HUES64 (cell line): ENCODE measurements at regions not wholly inside any gene's neighbourhood (a gene's known extent, or its start where the extent isn't known, plus 50 kb on each side); places are given as distances from the start of the nearest gene placed in this dataset.

ENCODE experiments used
- H3K27ac ChIP-seq: 2 replicates; pipeline ENCODE4 v1.7.0; 2013; ENCODE audit warnings: low read depth, low read length, inconsistent platforms
- H3K27me3 ChIP-seq: 2 replicates; pipeline ENCODE4 v1.6.1; 2013; ENCODE audit warnings: mild to moderate bottlenecking, low read length; ENCODE audit not compliant: insufficient read depth
- H3K36me3 ChIP-seq: 2 replicates; pipeline ENCODE4 v1.6.1; 2013; ENCODE audit warnings: mild to moderate bottlenecking, low read length; ENCODE audit not compliant: insufficient read depth
- H3K4me1 ChIP-seq: 2 replicates; pipeline ENCODE4 v1.6.1; 2013; ENCODE audit warnings: mild to moderate bottlenecking, low read length, moderate library complexity; ENCODE audit not compliant: insufficient read depth
- H3K4me3 ChIP-seq: 2 replicates; pipeline ENCODE4 v1.5.1; 2013; ENCODE audit warnings: mild to moderate bottlenecking, low read length, moderate library complexity
- H3K9ac ChIP-seq: 2 replicates; pipeline ENCODE4 v1.6.1; 2013; ENCODE audit warnings: mild to moderate bottlenecking, low read depth, low read length
- H3K9me3 ChIP-seq: 2 replicates; pipeline ENCODE4 v1.6.1; 2013; ENCODE audit warnings: low read depth, low read length; ENCODE audit not compliant: insufficient read depth
- WGBS: fragments of 150-250, 120-280 bp; methylation state at CpG from one replicate; pipeline ENCODE4 v1.1.7; 2013; ENCODE audit warnings: missing lambda C conversion rate; 5-methylcytosine and 5-hydroxymethylcytosine counted together

- no peaks in the 10 kb centered on the region for H3K4me1 ChIP-seq
- H3K9ac ChIP-seq, result no peak overlapping the region
- no peak overlapping the region for H3K4me3 ChIP-seq
- no peaks in the 10 kb centered on the region for H3K9me3 ChIP-seq
- H3K36me3 ChIP-seq, result no peaks in the 10 kb centered on the region
- 88% methylated on average over 11 of the region's 12 CpGs for WGBS
- no peaks in the 10 kb centered on the region for H3K27me3 ChIP-seq
- no peak overlapping the region for H3K27ac ChIP-seq
Measured at GRCh38 chr6:19976411-19977129, 139.4 kb downstream of the ID4 start.

DNA sequence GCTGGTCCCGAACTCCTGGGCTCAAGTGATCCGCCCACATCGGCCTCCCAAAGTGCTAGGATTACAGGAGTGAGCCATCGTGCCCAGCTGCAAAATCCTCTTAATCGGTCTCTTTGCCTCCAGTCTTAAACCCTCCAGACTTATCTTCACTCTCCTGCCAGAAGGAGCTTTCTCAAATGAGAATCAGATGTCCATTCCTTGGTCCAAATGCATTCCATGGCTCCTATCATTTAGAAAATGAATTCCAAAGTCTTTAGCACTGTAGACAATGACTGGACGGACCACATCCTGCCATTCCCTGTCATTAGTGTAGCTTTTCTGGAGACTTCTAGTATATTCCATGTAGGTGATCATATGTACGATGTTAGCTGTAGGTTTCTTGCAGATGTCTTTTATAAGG lies 141.9 kb downstream of the ID4 start:
- Histone ChIP-seq H3K9me3 (no peaks in the 10 kb centered on the region), H3K9ac (no peak overlapping the region), H3K4me1 (peaks cover 3% of the 10 kb centered on the region; the same call in 1 of the 2 replicates), H3K36me3 (no peaks in the 10 kb centered on the region), H3K27me3 (no peaks in the 10 kb centered on the region), H3K27ac (no peak overlapping the region), H3K4me3 (no peak overlapping the region)
- WGBS, result 95% methylated on average over 7 of the region's 7 CpGs

- Histone ChIP-seq H3K27ac (no peak overlapping the region), H3K4me3 (no peak overlapping the region), H3K27me3 (no peaks in the 10 kb centered on the region), H3K9ac (no peak overlapping the region), H3K36me3 (no peaks in the 10 kb centered on the region), H3K4me1 (peaks cover 3% of the 10 kb centered on the region; the same call in 1 of the 2 replicates), H3K9me3 (no peaks in the 10 kb centered on the region)
- WGBS, result 83% methylated on average over 1 of the region's 1 CpG
Measured at GRCh38 chr6:19979986-19980385, 142.8 kb downstream of the ID4 start.

DNA sequence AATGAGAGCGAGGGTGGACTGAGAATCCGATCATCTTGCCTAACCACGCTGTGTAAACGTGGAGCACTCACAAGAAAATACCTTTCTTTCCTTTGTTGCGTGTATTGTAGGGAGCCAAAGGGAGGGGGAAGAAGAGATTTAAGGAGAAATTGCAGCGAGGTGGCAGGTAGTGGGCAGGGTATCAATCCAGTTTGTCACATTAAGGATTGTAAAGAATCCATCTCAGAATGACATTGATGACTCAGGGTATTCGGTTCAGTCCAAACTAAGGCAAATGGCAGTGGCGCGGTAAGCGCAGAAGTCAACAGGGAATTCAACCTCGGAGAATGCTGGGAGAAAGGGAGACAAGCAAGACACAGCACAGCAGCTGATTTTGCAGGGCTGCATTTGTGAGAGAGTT lies 146.2 kb downstream of the ID4 start:
- no peaks in the 10 kb centered on the region for H3K27me3 ChIP-seq
- no peak overlapping the region for H3K4me3 ChIP-seq
- no peaks in the 10 kb centered on the region for H3K9me3 ChIP-seq
- H3K9ac ChIP-seq, result no peak overlapping the region
- no peaks in the 10 kb centered on the region for H3K36me3 ChIP-seq
- no peak overlapping the region for H3K27ac ChIP-seq
- peaks cover 3% of the 10 kb centered on the region; the same call in 1 of the 2 replicates for H3K4me1 ChIP-seq
- 90% methylated on average over 11 of the region's 11 CpGs for WGBS

- Histone ChIP-seq H3K27ac (no peak overlapping the region), H3K27me3 (no peaks in the 10 kb centered on the region), H3K9me3 (no peaks in the 10 kb centered on the region), H3K4me1 (peaks cover 3% of the 10 kb centered on the region; the same call in 1 of the 2 replicates), H3K36me3 (no peaks in the 10 kb centered on the region), H3K9ac (no peak overlapping the region), H3K4me3 (no peak overlapping the region)
- WGBS, result 100% methylated on average over 2 of the region's 2 CpGs
Measured at GRCh38 chr6:19986691-19987438, 149.7 kb downstream of the ID4 start.

GRCh38 chr6:19988555-19988954 lies 151.4 kb downstream of the ID4 start:
- 12% methylated on average over 3 of the region's 3 CpGs for WGBS
- H3K9ac ChIP-seq, result no peak overlapping the region
- H3K9me3 ChIP-seq, result no peaks in the 10 kb centered on the region
- H3K4me3 ChIP-seq, result no peak overlapping the region
- H3K27ac ChIP-seq, result no peak overlapping the region
- H3K4me1 ChIP-seq, result no peaks in the 10 kb centered on the region
- no peaks in the 10 kb centered on the region for H3K27me3 ChIP-seq
- no peaks in the 10 kb centered on the region for H3K36me3 ChIP-seq

DNA sequence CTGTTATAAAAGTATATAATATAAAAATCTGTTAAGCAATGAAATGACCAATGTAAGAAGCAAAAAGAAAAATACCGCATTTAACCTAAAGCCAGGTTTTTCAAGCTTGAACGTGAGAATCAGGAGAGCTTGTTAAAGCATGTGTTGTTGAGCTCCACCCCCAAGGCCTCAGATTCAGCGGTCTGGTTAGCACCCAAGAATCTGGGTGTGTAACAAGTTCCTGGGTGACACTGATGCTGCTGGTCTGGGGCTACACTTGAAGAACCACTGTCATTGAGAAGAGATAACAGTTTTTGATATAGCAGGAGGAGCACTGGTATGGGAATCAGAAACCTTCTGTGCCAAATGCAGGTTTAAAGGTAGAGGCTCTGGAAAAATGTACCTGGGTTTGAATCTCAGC lies 154.0 kb downstream of the ID4 start:
- Histone ChIP-seq H3K27ac (no peak overlapping the region), H3K9ac (no peak overlapping the region), H3K4me1 (peaks cover 7% of the 10 kb centered on the region; the same call in 1 of the 2 replicates), H3K27me3 (no peaks in the 10 kb centered on the region), H3K4me3 (no peak overlapping the region), H3K9me3 (no peaks in the 10 kb centered on the region), H3K36me3 (no peaks in the 10 kb centered on the region)
- WGBS, result 81% methylated on average over 3 of the region's 3 CpGs

GRCh38 chr6:19994909-19995308 lies 157.7 kb downstream of the ID4 start:
- Histone ChIP-seq H3K9me3 (peaks cover 2% of the 10 kb centered on the region; the same call in 1 of the 2 replicates), H3K4me1 (peaks cover 7% of the 10 kb centered on the region; the same call in 1 of the 2 replicates), H3K9ac (no peak overlapping the region), H3K4me3 (no peak overlapping the region), H3K27ac (no peak overlapping the region), H3K36me3 (no peaks in the 10 kb centered on the region), H3K27me3 (no peaks in the 10 kb centered on the region)

DNA sequence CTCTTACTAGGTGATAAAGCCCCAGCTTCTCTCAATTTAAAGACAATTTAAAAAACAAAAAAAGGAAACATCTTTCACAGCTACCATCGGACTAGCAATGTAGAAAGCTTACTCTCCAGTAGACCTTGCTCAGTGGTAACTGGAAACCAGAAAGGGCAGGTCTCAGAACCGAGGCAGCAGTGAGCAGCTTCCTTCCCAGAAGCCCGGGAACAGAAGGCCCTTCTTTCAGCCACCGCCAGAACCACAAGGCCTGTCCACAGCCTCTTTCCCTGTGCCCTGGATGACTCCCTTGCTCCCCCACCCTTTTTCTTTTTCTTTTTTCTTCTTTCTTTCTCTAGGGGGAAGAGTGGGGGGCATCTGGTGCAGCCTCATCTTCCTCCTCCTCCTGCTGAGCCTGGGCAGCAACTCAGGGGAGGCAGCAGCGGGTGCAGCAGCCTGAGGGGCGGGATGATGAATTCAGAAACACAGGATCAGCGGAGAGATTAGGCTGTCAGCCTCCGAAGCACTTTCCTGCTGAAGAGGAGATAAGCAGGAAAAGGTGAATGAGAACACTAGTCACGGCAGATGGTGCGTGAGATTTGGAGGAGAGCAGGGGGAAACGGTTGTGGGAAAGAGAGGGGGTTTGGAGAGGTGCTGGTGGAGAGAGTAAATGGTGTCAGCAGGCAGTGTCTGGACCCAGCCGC lies 158.5 kb downstream of the ID4 start:
- no peak overlapping the region for H3K4me3 ChIP-seq
- H3K4me1 ChIP-seq, result peaks cover 7% of the 10 kb centered on the region; the same call in 1 of the 2 replicates
- no peak overlapping the region for H3K27ac ChIP-seq
- no peaks in the 10 kb centered on the region for H3K27me3 ChIP-seq
- H3K9me3 ChIP-seq, result peaks cover 5% of the 10 kb centered on the region; the same call in 1 of the 2 replicates
- 71% methylated on average over 12 of the region's 12 CpGs for WGBS
- H3K9ac ChIP-seq, result no peak overlapping the region
- H3K36me3 ChIP-seq, result no peaks in the 10 kb centered on the region

DNA sequence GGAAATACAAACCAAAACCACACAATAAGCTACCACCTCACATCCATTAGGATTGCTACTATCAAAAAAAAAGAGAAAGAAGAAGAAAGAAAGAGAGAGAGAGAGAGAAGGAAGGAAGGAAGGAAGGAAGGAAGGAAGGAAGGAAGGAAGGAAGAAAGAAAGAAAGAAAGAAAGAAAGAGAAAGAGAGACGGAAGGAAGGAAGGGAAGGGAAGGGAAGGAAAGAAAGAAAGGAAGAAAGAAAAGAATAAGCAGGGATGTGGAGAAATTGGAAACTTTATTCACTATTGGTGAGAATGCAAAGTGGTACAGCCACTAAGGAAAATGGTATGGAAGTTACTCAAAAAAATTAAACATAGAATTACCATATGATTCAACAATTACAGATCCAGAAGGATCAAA lies 159.9 kb downstream of the ID4 start:
- no peaks in the 10 kb centered on the region for H3K27me3 ChIP-seq
- H3K9ac ChIP-seq, result no peak overlapping the region
- WGBS, result 96% methylated on average over 1 of the region's 1 CpG
- H3K36me3 ChIP-seq, result no peaks in the 10 kb centered on the region
- peaks cover 7% of the 10 kb centered on the region; the same call in 1 of the 2 replicates for H3K4me1 ChIP-seq
- no peak overlapping the region for H3K27ac ChIP-seq
- H3K9me3 ChIP-seq, result peaks cover 5% of the 10 kb centered on the region; the same call in 1 of the 2 replicates
- no peak overlapping the region for H3K4me3 ChIP-seq

DNA sequence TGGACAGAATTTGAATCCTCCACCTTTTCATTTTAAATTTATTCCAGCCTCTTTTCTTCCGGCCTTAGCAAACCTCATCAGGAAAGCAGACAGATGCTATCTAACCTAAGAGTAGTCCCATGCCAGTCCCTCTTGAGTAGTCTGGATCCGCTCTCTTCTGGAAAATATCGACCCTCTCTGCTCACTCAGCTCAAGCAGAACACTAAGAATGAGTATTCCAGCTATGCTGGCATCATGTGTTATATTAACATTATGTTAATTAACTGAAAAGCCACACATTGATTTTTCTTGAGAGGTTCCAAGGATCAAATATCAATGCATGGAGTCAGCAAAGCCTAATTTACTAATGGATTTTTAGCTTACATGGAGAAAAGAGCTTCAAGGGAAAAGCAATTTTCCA lies 161.4 kb downstream of the ID4 start:
- Histone ChIP-seq H3K4me3 (no peak overlapping the region), H3K9me3 (peaks cover 5% of the 10 kb centered on the region; the same call in 1 of the 2 replicates), H3K9ac (no peak overlapping the region), H3K36me3 (no peaks in the 10 kb centered on the region), H3K27ac (no peak overlapping the region), H3K27me3 (no peaks in the 10 kb centered on the region), H3K4me1 (peaks cover 7% of the 10 kb centered on the region; the same call in 1 of the 2 replicates)
- 89% methylated on average over 3 of the region's 3 CpGs for WGBS
